ENCODE measurements at regions not wholly inside any gene's neighbourhood (a gene's known extent, or its start where the extent isn't known, plus 50 kb on each side); places are given as distances from the start of the nearest gene placed in this dataset.

GRCh38 chr10:62617652-62618051, 186.9 kb upstream of the ADO start:
- TF ChIP-seq EZH2 (IDR thresholded peaks at IDR 0.05; ENCODE audit: low read length, unreplicated experiment) (no peak), CTCF (conservative IDR thresholded peaks at IDR 0.05; ENCODE audit: low read depth, low read length) (no peak), EZH2phosphoT487 (IDR thresholded peaks at IDR 0.05; ENCODE audit: borderline replicate concordance, low read length) (no peak)
- Histone ChIP-seq H2AFZ (ENCODE audit: low read length) (no peak overlapping the region), H3K4me3 (ENCODE audit: low read length) (no peak overlapping the region), H3K36me3 (ENCODE audit: low read depth, low read length) (no peaks in the 10 kb centered on the region), H3K27me3 (ENCODE audit: low read length) (no peaks in the 10 kb centered on the region), H4K20me1 (ENCODE audit: low read length) (no peaks in the 10 kb centered on the region), H3K4me1 (ENCODE audit: insufficient read depth, low read length) (peaks cover 49% of the 10 kb centered on the region), H3K4me2 (ENCODE audit: low read length) (no peak overlapping the region), H3K27ac (ENCODE audit: low read length) (no peak overlapping the region), H3K9me2 (replicated peaks; ENCODE audit: low read length) (0 out of 2 replicates have a peak, but pooled peaks cover 3% of the 10 kb centered on the region), H3F3A (ENCODE audit: low read length, unreplicated experiment) (no peaks in the 10 kb centered on the region), H3K9ac (ENCODE audit: low read length) (no peak overlapping the region), H3K79me2 (ENCODE audit: low read length) (no peaks in the 10 kb centered on the region), H3K9me3 (ENCODE audit: low read length) (no peaks in the 10 kb centered on the region)
- ATAC-seq (no peak), DNase-seq (no peak)
- CTCF ChIA-PET: no interaction called here
- intact Hi-C loops (cut with micrococcal nuclease): no loop called here
- POLR2A ChIA-PET (ENCODE audit: unreplicated experiment): interaction anchor here (0.6 kb wide), 1 partner anchor 198 kb away, joined by 3 read pairs; the partner anchor contains the start of gene EGR2
- BruUV-seq (replicated peaks): no TSS peak

GRCh38 chr10:62618054-62618453, 186.5 kb upstream of the ADO start:
- peaks cover 47% of the 10 kb centered on the region for H3K4me1 ChIP-seq (ENCODE audit: insufficient read depth, low read length)
- POLR2A ChIA-PET (ENCODE audit: unreplicated experiment): no interaction called here
- H3K9me3 ChIP-seq (ENCODE audit: low read length): no peaks in the 10 kb centered on the region
- no peaks in the 10 kb centered on the region for H3F3A ChIP-seq (ENCODE audit: low read length, unreplicated experiment)
- CTCF ChIA-PET: no interaction called here
- H3K27ac ChIP-seq (ENCODE audit: low read length): peak overlapping the region; percentile 76
- 0 out of 2 replicates have a peak, but pooled peaks cover 3% of the 10 kb centered on the region for H3K9me2 ChIP-seq (replicated peaks; ENCODE audit: low read length)
- no peaks in the 10 kb centered on the region for H3K27me3 ChIP-seq (ENCODE audit: low read length)
- no peaks in the 10 kb centered on the region for H4K20me1 ChIP-seq (ENCODE audit: low read length)
- no peak overlapping the region for H2AFZ ChIP-seq (ENCODE audit: low read length)
- no peaks in the 10 kb centered on the region for H3K36me3 ChIP-seq (ENCODE audit: low read depth, low read length)
- peak overlapping the region; percentile 43 for H3K4me2 ChIP-seq (ENCODE audit: low read length)
- H3K4me3 ChIP-seq (ENCODE audit: low read length): no peak overlapping the region
- ATAC-seq (no peak), DNase-seq (no peak)
- no TSS peak for BruUV-seq (replicated peaks)
- no peaks in the 10 kb centered on the region for H3K79me2 ChIP-seq (ENCODE audit: low read length)
- H3K9ac ChIP-seq (ENCODE audit: low read length): peak overlapping the region; percentile 30; the same call in 1 of the 2 replicates
- intact Hi-C loops (cut with micrococcal nuclease): no loop called here
- TF ChIP-seq CTCF (conservative IDR thresholded peaks at IDR 0.05; ENCODE audit: low read depth, low read length) (no peak), EZH2phosphoT487 (IDR thresholded peaks at IDR 0.05; ENCODE audit: borderline replicate concordance, low read length) (no peak), EZH2 (IDR thresholded peaks at IDR 0.05; ENCODE audit: low read length, unreplicated experiment) (no peak)

DNA sequence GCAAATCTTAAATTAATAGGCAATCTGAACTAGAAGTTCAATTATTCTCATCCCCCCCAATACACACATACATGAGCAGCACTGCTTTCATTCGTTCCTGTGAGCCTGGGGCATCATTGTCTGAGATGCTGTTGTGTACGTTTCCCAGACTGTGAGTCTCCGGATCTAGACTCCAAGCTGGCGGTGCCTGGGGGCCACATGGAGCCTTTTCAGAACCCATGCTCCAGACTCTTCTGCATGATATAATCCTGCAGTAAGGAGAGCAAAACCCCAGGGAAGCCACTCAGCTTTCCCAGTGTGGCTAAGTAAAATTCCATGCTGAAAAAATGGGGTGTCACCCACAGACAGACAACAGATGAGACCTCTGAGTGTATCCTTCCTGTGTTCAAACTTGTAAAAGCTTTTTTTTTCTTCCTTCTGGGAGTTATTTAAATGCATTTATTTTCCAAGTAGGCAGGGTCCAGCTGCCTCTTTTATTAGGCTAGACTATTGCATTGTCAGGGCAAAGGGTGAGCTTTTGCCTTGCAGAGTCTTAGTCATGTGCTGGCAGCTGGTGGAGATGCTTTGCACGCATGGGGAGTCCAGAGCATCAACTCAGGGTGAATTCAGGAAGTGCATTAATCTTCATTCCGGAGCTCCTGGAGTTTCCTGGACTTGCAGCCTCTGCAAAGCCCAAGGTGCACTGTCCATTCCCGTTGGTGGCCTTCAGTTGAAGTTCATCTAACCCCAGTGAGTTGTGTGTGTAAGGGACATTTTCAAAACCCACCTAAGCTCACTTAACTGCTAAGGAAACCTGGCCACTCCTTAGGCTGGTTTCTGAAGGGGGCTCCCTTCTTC, 185.7 kb upstream of the ADO start:
- H2AFZ ChIP-seq (ENCODE audit: low read length): no peak overlapping the region
- no TSS peak for BruUV-seq (replicated peaks)
- H3K79me2 ChIP-seq (ENCODE audit: low read length): no peaks in the 10 kb centered on the region
- ATAC-seq: peak; percentile 81
- H3K9me2 ChIP-seq (replicated peaks; ENCODE audit: low read length): 0 out of 2 replicates have a peak, but pooled peaks cover under 1% of the 10 kb centered on the region
- no peak overlapping the region for H3K4me3 ChIP-seq (ENCODE audit: low read length)
- H3K9me3 ChIP-seq (ENCODE audit: low read length): no peaks in the 10 kb centered on the region
- H3K4me2 ChIP-seq (ENCODE audit: low read length): peak overlapping the region; percentile 43
- POLR2A ChIA-PET (ENCODE audit: unreplicated experiment): interaction anchor here (0.7 kb wide), 1 partner anchor 187 kb away, joined by 7 read pairs; no protein-coding TSS in a partner anchor
- no peaks in the 10 kb centered on the region for H3F3A ChIP-seq (ENCODE audit: low read length, unreplicated experiment)
- TF ChIP-seq EZH2phosphoT487 (IDR thresholded peaks at IDR 0.05; ENCODE audit: borderline replicate concordance, low read length) (no peak), EZH2 (IDR thresholded peaks at IDR 0.05; ENCODE audit: low read length, unreplicated experiment) (no peak), CTCF (conservative IDR thresholded peaks at IDR 0.05; ENCODE audit: low read depth, low read length) (no peak)
- CTCF ChIA-PET: interaction anchor here (0.5 to 1.2 kb wide), 4 partner anchors 8 to 745 kb away, joined by 3 read pairs; no protein-coding TSS in a partner anchor
- H3K27ac ChIP-seq (ENCODE audit: low read length): peak overlapping the region; percentile 76
- intact Hi-C loops (cut with micrococcal nuclease): no loop called here
- H3K4me1 ChIP-seq (ENCODE audit: insufficient read depth, low read length): peaks cover 40% of the 10 kb centered on the region
- peak overlapping the region; percentile 30; the same call in 1 of the 2 replicates for H3K9ac ChIP-seq (ENCODE audit: low read length)
- no peaks in the 10 kb centered on the region for H4K20me1 ChIP-seq (ENCODE audit: low read length)
- H3K27me3 ChIP-seq (ENCODE audit: low read length): no peaks in the 10 kb centered on the region
- peak; percentile 99 for DNase-seq
- H3K36me3 ChIP-seq (ENCODE audit: low read depth, low read length): no peaks in the 10 kb centered on the region
